Dendritic cell treated with granulocyte-macrophage colony-stimulating factor and Interleukin-4, amounts not matched to agents 40 ng/mL and 50 ng/mL, for 4 days (primary cell): ENCODE measurements at regions not wholly inside any gene's neighbourhood (a gene's known extent, or its start where the extent isn't known, plus 50 kb on each side); places are given as distances from the start of the nearest gene placed in this dataset.

Source experiments
- H3K27ac Mint-ChIP-seq: one replicate; pipeline ENCODE4 v1.8.0; 2022; ENCODE audit warnings: mild to moderate bottlenecking, mixed read lengths
- H3K27me3 Mint-ChIP-seq: one replicate; pipeline ENCODE4 v1.8.0; 2022; ENCODE audit warnings: mild to moderate bottlenecking, mixed read lengths
- H3K36me3 Mint-ChIP-seq: one replicate; pipeline ENCODE4 v1.8.0; 2022; ENCODE audit warnings: low read depth, mixed read lengths
- H3K4me1 Mint-ChIP-seq: one replicate; pipeline ENCODE4 v1.8.0; 2022; ENCODE audit warnings: low read depth, mixed read lengths
- H3K4me3 Mint-ChIP-seq: one replicate; pipeline ENCODE4 v1.8.0; 2022; ENCODE audit warnings: mild to moderate bottlenecking, moderate library complexity, mixed read lengths
- H3K9me3 Mint-ChIP-seq: one replicate; pipeline ENCODE4 v1.8.0; 2022; ENCODE audit warnings: mixed read lengths
- intact Hi-C: fragments of 100-400 bp; cut with micrococcal nuclease; formaldehyde crosslinking; loops from one replicate; pipeline ENCODE4 v1.15.0; 2022

DNA sequence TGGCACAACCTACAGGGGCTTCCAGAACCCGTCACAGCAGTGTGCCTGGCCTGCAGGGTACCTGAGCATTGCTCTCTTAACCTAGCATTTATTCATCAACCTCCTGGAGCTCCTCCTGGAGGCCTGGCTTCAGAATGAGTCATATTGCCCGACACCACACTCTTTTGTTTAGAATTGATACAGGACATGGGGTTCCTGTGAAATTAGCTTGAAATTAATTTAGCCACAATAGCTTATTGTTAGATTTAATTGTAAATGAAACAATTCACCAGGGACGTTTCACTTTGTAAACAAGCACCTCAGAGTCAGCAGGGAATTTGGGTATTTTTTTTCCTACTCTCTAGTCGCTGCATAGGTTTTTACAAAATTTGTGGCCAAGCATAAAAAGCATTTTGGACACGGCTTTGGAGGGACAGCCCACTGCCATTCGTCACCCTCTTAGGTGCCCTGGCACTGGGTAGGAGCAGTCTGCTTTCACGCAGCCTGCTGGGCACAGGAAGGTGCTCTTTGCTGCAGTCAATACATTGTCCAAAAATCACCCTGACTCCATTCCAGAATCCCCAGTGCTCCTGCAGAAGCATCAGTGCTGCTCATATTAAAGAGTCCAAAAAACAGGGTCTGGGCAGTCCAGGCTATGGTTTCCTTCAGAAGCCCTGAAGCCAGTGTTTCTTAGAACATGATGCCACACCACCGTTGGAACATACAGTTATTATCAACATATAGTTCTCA lies 60.8 kb upstream of the MEF2A start:
- intact Hi-C loops = no loop called here
- Mint-ChIP-seq H3K27ac (peak overlapping the region; percentile 67), H3K36me3 (no peaks in the 10 kb centered on the region), H3K27me3 (peaks cover 2% of the 10 kb centered on the region), H3K4me3 (no peak overlapping the region), H3K9me3 (no peaks in the 10 kb centered on the region), H3K4me1 (peaks cover 77% of the 10 kb centered on the region)

DNA sequence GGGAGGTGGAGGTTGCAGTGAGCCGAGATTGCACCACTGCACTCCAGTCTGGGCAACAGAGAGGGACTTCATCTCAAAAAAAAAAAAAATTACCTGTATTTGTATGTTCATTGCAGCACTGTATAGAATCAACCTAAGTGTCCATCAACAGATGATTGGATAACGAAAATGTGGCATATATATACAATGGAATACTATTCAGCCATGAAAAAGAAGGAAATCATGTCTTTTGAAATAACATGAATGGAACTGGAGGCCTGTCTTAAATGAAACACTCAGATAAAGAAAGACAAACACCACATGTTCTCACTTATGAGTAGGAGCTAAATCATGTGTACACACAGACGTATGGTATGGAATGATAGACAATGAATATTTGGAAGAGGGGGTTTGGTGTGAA lies 59.4 kb upstream of the MEF2A start:
- Mint-ChIP-seq H3K27ac (no peak overlapping the region), H3K4me1 (peaks cover 74% of the 10 kb centered on the region)

DNA sequence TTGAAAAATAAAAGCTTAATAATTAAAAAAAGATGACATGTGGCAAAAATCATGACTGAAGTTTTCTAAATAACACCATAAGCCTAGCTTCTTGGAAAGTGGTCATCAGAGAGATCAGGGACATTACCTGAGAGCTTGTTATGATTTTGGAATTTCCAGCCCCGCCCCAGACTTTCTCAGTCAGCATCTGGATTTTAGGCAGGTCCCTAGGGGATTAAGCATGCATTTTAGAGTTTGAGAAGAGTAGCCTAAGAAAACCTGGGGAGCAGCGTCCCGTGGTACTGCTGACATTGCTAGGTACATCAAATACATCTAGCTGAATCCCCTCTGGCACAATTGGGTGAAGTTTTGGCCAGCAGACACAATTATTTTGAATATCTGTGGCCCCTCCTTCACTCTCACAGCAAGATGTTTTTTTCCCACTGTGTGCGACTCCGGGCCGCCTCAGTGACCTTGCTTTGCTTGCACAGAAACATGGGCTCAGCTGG lies 58.7 kb upstream of the MEF2A start:
- Mint-ChIP-seq H3K27ac (no peak overlapping the region), H3K27me3 (peaks cover 2% of the 10 kb centered on the region), H3K36me3 (no peaks in the 10 kb centered on the region), H3K4me3 (no peak overlapping the region), H3K4me1 (peaks cover 74% of the 10 kb centered on the region), H3K9me3 (no peaks in the 10 kb centered on the region)
- intact Hi-C loops = no loop called here

More for the DNA sequence above, 59.4 kb upstream of the MEF2A start:
- Mint-ChIP-seq H3K4me3 (no peak overlapping the region), H3K27me3 (peaks cover 2% of the 10 kb centered on the region), H3K9me3 (no peaks in the 10 kb centered on the region), H3K36me3 (no peaks in the 10 kb centered on the region)
- intact Hi-C loops = no loop called here

DNA sequence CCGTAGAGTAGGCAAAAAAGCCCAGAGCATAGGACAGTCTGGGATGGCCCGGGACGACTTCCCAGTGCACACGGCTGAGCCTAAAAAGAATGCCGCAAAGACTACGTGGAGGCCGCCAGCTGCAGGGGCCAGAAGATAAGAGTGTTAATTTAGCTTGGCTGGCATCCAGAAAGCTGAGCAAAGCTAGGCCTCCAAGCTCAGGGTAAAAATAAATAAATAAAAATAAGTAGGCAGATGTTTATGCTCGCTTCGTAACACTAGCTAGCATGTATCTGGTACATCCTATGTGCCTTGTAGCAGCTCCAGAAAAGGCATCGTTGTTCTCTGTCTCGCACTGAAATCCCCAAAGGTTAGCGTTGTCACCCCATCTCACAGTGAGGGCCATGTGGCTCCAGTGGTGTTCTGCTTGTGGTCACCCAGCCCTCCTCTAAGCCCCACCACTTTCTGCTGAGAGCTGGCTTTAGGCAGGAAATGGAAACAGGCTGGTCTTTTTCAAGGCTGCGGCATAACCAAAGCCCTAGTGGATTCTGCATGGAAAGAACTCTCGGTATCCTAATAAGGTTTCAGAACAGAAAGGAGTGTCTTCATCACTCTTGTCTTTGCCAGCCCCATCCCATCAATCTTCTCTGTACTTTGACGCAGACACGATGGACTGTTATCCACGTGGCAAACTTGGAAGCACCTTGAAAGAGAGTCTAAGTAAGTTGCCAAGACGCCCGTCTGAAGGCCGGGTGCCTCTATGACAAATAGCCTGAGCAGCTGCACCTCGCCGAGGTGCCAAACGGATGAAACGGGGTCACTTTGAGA lies 58.1 kb upstream of the MEF2A start:
- no peaks in the 10 kb centered on the region for H3K36me3 Mint-ChIP-seq
- intact Hi-C loops = no loop called here
- H3K27me3 Mint-ChIP-seq = peaks cover 2% of the 10 kb centered on the region
- no peak overlapping the region for H3K4me3 Mint-ChIP-seq
- H3K4me1 Mint-ChIP-seq = peaks cover 74% of the 10 kb centered on the region
- no peak overlapping the region for H3K27ac Mint-ChIP-seq
- no peaks in the 10 kb centered on the region for H3K9me3 Mint-ChIP-seq

DNA sequence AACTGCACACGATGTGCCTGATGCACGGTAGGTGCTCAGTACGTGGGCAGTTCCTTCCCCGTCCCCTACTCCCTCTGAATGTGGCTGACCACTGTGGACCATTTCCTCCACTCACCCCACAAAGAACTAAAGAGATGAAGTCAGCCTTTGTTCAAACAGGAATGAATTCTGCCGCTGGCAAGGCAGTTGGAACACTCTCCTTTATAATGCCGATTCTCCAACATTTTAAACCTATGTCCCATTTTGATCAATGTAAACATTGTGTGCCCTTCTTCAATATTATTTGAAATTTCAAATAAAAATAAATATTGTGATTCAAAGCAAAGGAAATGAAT lies 57.5 kb upstream of the MEF2A start:
- H3K27ac Mint-ChIP-seq = no peak overlapping the region

DNA sequence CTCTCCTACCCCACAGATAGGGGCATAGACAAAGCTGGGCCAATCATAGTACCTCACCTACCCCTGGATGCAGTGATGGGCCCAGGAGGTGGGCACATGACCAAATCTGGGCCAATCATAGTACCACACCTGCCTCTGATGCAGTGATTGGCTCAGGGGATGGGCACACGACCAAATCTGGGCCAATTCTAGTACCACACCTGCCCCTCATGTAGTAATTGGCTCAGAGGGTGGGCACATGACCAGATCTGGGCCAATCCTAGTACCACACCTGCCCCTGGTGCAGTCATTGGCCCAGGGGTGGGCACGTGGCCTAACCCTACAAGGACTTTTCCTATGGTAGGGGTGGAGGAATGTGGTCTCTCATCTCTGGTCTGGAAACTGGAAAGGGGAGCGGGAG lies 56.9 kb upstream of the MEF2A start:
- Mint-ChIP-seq H3K4me1 (peaks cover 64% of the 10 kb centered on the region), H3K4me3 (no peak overlapping the region), H3K36me3 (no peaks in the 10 kb centered on the region), H3K27me3 (peaks cover 2% of the 10 kb centered on the region), H3K27ac (no peak overlapping the region), H3K9me3 (no peaks in the 10 kb centered on the region)
- intact Hi-C loops = no loop called here

More for the DNA sequence above, 57.5 kb upstream of the MEF2A start:
- H3K27me3 Mint-ChIP-seq = peaks cover 2% of the 10 kb centered on the region
- H3K4me3 Mint-ChIP-seq = no peak overlapping the region
- H3K9me3 Mint-ChIP-seq = no peaks in the 10 kb centered on the region
- peaks cover 70% of the 10 kb centered on the region for H3K4me1 Mint-ChIP-seq
- intact Hi-C loops = no loop called here
- no peaks in the 10 kb centered on the region for H3K36me3 Mint-ChIP-seq

DNA sequence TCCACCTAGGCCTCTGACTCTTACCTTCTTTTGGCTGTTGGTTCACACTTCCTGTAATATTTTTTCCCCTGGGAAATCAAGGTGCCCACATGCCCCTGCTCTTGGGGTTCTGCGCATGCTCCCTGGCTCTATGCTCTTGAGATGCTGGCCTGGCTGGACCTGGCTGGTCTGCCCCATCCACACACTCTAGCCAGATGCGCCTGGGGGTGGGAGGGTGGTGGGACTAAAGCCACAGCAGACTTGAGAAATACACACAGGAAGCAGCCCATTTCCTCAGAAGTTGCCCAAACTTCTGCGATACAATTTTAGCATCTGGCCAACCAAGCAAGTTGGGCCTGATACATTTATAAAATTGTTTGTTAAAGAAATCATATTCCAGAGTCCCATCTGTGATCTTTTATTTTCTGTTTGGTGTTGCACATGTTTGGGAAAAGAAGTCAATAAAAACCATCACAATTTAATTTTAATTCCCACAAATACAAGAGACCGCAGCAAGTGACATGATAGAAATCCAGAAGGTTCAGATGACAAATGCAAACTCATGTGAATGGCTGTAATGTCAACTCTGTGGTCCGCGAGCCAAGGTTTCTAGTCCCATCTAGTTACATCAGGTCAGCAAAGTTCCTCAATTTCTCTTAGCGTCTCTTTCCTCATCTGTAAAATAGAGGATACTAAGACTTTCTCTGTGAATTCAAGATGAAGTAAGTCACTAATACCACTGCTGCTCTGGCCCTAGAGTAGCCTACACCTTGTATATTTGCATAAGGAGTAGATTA lies 55.9 kb upstream of the MEF2A start:
- H3K4me3 Mint-ChIP-seq = no peak overlapping the region
- peak overlapping the region; percentile 71 for H3K27ac Mint-ChIP-seq
- intact Hi-C loops = loop anchor here (5.0 kb wide), 1 partner anchor 52 kb away; no protein-coding TSS in a partner anchor
- peaks cover 2% of the 10 kb centered on the region for H3K27me3 Mint-ChIP-seq
- H3K4me1 Mint-ChIP-seq = peaks cover 59% of the 10 kb centered on the region
- H3K9me3 Mint-ChIP-seq = no peaks in the 10 kb centered on the region
- no peaks in the 10 kb centered on the region for H3K36me3 Mint-ChIP-seq

DNA sequence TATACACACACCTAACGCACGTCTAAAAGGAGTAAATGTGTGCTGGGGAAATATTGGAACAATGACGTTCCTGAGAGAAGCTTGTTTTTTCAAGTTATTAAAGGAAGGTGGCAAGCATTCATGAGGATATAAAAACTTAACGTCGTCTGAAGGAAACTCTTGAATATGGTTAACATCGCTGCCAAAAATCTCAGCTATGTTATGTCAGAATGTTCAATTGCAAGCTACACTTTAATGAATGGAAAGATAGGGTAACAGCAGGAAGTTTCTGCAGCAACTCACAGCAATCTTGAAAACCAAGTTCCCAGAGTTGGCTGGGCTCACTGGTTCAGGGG lies 54.3 kb upstream of the MEF2A start:
- H3K4me3 Mint-ChIP-seq = no peak overlapping the region
- peaks cover 2% of the 10 kb centered on the region for H3K27me3 Mint-ChIP-seq
- H3K27ac Mint-ChIP-seq = no peak overlapping the region
- no peaks in the 10 kb centered on the region for H3K9me3 Mint-ChIP-seq
- intact Hi-C loops = loop anchor here (5.0 kb wide), 1 partner anchor 51 kb away; no protein-coding TSS in a partner anchor
- H3K36me3 Mint-ChIP-seq = no peaks in the 10 kb centered on the region
- peaks cover 56% of the 10 kb centered on the region for H3K4me1 Mint-ChIP-seq

DNA sequence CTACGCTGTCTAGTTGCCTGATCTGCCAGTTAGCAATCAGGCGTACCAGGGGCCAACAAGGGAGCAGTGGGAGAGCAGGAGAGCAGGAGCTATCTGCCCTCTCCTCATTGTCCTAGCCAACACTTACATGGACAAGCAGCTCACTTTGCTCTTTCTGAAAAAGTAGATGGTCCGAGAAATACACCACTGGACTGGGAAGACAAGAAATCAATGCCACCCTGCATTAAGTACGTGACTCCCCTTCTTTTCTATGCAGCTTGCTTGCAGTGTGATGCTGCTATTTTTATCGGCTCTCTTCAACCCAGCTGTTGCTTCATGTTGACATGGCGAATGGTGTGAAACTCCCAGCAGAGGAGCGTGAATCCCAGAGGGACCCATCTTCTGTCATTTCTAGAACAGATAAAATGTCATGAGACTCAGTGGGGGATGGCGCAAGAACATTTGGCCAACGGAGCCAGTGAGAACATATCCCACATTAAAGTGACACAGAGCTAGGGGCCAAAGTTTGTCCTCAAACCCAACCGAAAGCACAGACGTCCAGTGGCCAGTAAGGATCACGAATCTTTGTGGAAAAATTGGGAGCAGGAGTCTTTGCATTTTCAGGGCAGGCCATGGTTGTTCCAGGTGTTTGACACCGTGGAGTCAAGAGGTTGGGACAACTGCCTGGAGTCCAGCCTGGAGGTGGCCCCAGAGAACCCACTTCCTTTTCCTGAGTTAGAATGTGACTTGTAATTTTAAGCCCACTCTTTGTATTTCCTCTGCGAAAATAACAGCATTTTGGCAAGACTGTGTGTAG lies 53.7 kb upstream of the MEF2A start:
- Mint-ChIP-seq H3K27ac (no peak overlapping the region), H3K4me3 (no peak overlapping the region), H3K27me3 (peaks cover 2% of the 10 kb centered on the region), H3K9me3 (no peaks in the 10 kb centered on the region), H3K36me3 (no peaks in the 10 kb centered on the region), H3K4me1 (peaks cover 56% of the 10 kb centered on the region)
- intact Hi-C loops = loop anchor here (5.0 kb wide), 1 partner anchor 50 kb away; no protein-coding TSS in a partner anchor

DNA sequence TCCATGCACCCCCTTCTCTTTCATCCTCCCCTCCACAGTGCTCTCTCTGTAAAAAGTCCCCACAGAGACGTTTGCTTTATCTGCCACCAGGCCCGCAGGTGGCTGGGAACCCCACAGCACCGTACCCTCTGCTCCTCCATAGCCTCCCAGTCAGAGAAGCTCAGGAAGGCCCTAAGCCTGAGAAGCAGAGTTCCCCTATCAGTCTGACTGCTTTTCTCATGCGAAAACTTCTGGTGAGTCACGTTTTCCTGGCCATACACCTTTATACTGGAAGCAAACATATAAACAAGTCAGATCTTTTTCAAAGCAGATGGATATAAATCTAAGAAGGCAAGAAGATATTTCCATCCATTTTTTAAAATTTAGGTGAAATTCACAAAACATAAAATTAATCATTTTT lies 51.5 kb upstream of the MEF2A start:
- Mint-ChIP-seq H3K4me3 (no peak overlapping the region), H3K27ac (no peak overlapping the region), H3K36me3 (no peaks in the 10 kb centered on the region), H3K27me3 (no peaks in the 10 kb centered on the region), H3K9me3 (no peaks in the 10 kb centered on the region), H3K4me1 (peaks cover 35% of the 10 kb centered on the region)
- intact Hi-C loops = loop anchor here (5.0 kb wide), 1 partner anchor 48 kb away; no protein-coding TSS in a partner anchor
